HL-60 (cell line): ENCODE measurements at regions not wholly inside any gene's neighbourhood (a gene's known extent, or its start where the extent isn't known, plus 50 kb on each side); places are given as distances from the start of the nearest gene placed in this dataset.

ENCODE experiments used
- GABPA ChIP-seq: IDR thresholded peaks from 2 replicates; pipeline ENCODE4 v1.6.1; 2012; ENCODE audit warnings: low read depth
- POLR2AphosphoS5 ChIP-seq: IDR thresholded peaks from 2 replicates; pipeline ENCODE4 v1.6.1; 2012; ENCODE audit warnings: low read depth
- TF ChIP-seq, protein P1 (sequence below): IDR thresholded peaks from one replicate; pipeline ENCODE4 v1.5.1; 2011; ENCODE audit warnings: low read length, control low read depth, inconsistent platforms; ENCODE audit not compliant: insufficient read depth
- TF ChIP-seq, protein P2 (sequence below): IDR thresholded peaks from 2 replicates; pipeline ENCODE4 v1.6.1; 2012; ENCODE audit warnings: low read depth; ENCODE audit not compliant: insufficient replicate concordance

DNA sequence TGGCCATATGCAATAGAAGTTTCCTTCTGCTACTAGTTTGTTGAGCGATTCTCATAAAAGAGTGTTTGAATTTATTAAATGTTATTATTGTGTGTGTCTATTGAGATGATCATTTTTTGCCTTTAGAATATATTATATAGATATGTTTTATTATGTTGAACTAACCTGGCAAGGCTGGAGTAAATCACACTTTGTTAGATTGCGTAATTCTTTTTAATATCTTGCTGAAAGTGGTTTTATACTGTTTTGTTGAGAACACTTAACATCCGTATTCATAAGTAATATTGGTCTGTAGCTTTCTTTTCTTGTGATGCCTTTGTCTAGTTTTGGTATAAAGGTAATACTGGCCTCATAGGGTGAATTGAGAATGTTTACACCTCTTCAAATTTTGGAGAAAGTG, 574.3 kb upstream of the PCDH20 start:
- TF ChIP-seq, protein P1, sequence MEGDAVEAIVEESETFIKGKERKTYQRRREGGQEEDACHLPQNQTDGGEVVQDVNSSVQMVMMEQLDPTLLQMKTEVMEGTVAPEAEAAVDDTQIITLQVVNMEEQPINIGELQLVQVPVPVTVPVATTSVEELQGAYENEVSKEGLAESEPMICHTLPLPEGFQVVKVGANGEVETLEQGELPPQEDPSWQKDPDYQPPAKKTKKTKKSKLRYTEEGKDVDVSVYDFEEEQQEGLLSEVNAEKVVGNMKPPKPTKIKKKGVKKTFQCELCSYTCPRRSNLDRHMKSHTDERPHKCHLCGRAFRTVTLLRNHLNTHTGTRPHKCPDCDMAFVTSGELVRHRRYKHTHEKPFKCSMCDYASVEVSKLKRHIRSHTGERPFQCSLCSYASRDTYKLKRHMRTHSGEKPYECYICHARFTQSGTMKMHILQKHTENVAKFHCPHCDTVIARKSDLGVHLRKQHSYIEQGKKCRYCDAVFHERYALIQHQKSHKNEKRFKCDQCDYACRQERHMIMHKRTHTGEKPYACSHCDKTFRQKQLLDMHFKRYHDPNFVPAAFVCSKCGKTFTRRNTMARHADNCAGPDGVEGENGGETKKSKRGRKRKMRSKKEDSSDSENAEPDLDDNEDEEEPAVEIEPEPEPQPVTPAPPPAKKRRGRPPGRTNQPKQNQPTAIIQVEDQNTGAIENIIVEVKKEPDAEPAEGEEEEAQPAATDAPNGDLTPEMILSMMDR, result no peak
- TF ChIP-seq POLR2AphosphoS5 (no peak), GABPA (no peak)
- TF ChIP-seq, protein P2, sequence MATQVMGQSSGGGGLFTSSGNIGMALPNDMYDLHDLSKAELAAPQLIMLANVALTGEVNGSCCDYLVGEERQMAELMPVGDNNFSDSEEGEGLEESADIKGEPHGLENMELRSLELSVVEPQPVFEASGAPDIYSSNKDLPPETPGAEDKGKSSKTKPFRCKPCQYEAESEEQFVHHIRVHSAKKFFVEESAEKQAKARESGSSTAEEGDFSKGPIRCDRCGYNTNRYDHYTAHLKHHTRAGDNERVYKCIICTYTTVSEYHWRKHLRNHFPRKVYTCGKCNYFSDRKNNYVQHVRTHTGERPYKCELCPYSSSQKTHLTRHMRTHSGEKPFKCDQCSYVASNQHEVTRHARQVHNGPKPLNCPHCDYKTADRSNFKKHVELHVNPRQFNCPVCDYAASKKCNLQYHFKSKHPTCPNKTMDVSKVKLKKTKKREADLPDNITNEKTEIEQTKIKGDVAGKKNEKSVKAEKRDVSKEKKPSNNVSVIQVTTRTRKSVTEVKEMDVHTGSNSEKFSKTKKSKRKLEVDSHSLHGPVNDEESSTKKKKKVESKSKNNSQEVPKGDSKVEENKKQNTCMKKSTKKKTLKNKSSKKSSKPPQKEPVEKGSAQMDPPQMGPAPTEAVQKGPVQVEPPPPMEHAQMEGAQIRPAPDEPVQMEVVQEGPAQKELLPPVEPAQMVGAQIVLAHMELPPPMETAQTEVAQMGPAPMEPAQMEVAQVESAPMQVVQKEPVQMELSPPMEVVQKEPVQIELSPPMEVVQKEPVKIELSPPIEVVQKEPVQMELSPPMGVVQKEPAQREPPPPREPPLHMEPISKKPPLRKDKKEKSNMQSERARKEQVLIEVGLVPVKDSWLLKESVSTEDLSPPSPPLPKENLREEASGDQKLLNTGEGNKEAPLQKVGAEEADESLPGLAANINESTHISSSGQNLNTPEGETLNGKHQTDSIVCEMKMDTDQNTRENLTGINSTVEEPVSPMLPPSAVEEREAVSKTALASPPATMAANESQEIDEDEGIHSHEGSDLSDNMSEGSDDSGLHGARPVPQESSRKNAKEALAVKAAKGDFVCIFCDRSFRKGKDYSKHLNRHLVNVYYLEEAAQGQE, result no peak
